MM.1S (cell line): ENCODE measurements at regions not wholly inside any gene's neighbourhood (a gene's known extent, or its start where the extent isn't known, plus 50 kb on each side); places are given as distances from the start of the nearest gene placed in this dataset.

Experiments used
- DNase-seq: peaks from one replicate; pipeline ENCODE4 v3.0.0-alpha.2; 2015
- H2AFZ ChIP-seq: fragments of 300-600 bp; sonication (generic); 2 replicates; pipeline ENCODE4 v1.6.0; 2016; ENCODE audit warnings: antibody characterized with exemption, low read length
- H3F3A ChIP-seq: fragments of 300-600 bp; sonication (generic); 2 replicates; pipeline ENCODE4 v1.6.1; 2016; ENCODE audit warnings: mild to moderate bottlenecking, antibody characterized with exemption, low read length, moderate library complexity, mixed read lengths; ENCODE audit not compliant: insufficient read depth
- H3K27ac ChIP-seq: fragments of 300-600 bp; sonication (generic); 2 replicates; pipeline ENCODE4 v1.5.1; 2016; ENCODE audit warnings: mild to moderate bottlenecking, low read length
- H3K27me3 ChIP-seq: fragments of 300-600 bp; sonication (generic); replicated peaks from 2 replicates; pipeline ENCODE4 v1.6.0; 2016; ENCODE audit warnings: low read length; ENCODE audit not compliant: insufficient read depth
- H3K36me3 ChIP-seq: fragments of 300-600 bp; sonication (generic); replicated peaks from 2 replicates; pipeline ENCODE4 v1.6.1; 2016; ENCODE audit warnings: mild to moderate bottlenecking, low read length, mixed read lengths; ENCODE audit not compliant: insufficient read depth
- H3K4me1 ChIP-seq: fragments of 300-600 bp; sonication (generic); 2 replicates; pipeline ENCODE4 v1.6.1; 2016; ENCODE audit warnings: low read length, mixed read lengths
- H3K4me2 ChIP-seq: fragments of 300-600 bp; sonication (generic); 2 replicates; pipeline ENCODE4 v1.6.0; 2016; ENCODE audit warnings: low read depth, low read length
- H3K4me3 ChIP-seq: fragments of 300-600 bp; sonication (generic); 2 replicates; pipeline ENCODE4 v1.5.1; 2016; ENCODE audit warnings: low read length, mixed read lengths
- H3K79me2 ChIP-seq: fragments of 300-600 bp; sonication (generic); 2 replicates; pipeline ENCODE4 v1.6.1; 2016; ENCODE audit warnings: mixed run types, low read length, mixed read lengths
- H3K9ac ChIP-seq: fragments of 300-600 bp; sonication (generic); 2 replicates; pipeline ENCODE4 v1.6.1; 2016; ENCODE audit warnings: low read length, mixed read lengths
- H3K9me2 ChIP-seq: fragments of 300-600 bp; sonication (generic); replicated peaks from 2 replicates; pipeline ENCODE4 v1.6.1; 2016; ENCODE audit warnings: mild to moderate bottlenecking, low read length, mixed read lengths; ENCODE audit not compliant: insufficient read depth
- H3K9me3 ChIP-seq: fragments of 300-600 bp; sonication (generic); replicated peaks from 2 replicates; pipeline ENCODE4 v1.6.1; 2016; ENCODE audit warnings: mild to moderate bottlenecking, low read length, mixed read lengths; ENCODE audit not compliant: insufficient read depth
- H4K20me1 ChIP-seq: fragments of 300-600 bp; sonication (generic); 2 replicates; pipeline ENCODE4 v1.6.1; 2016; ENCODE audit warnings: mild to moderate bottlenecking, low read length, moderate library complexity, mixed read lengths; ENCODE audit not compliant: insufficient read depth
- EZH2 ChIP-seq: fragments of 300-600 bp; sonication (generic); optimal IDR thresholded peaks from 2 replicates; pipeline ENCODE3; 2017; ENCODE audit warnings: low read depth, mild to moderate bottlenecking, antibody characterized with exemption, low read length, mixed read lengths
- EZH2phosphoT487 ChIP-seq: fragments of 300-600 bp; sonication (generic); IDR thresholded peaks from 2 replicates; pipeline ENCODE4 v1.6.1; 2018; ENCODE audit warnings: antibody characterized with exemption, low read length
- TF ChIP-seq, protein P1 (sequence below): fragments of 300-600 bp; sonication (generic); IDR thresholded peaks from 2 replicates; pipeline ENCODE4 v1.5.1; 2016; ENCODE audit warnings: antibody characterized with exemption, low read length, mixed read lengths

DNA sequence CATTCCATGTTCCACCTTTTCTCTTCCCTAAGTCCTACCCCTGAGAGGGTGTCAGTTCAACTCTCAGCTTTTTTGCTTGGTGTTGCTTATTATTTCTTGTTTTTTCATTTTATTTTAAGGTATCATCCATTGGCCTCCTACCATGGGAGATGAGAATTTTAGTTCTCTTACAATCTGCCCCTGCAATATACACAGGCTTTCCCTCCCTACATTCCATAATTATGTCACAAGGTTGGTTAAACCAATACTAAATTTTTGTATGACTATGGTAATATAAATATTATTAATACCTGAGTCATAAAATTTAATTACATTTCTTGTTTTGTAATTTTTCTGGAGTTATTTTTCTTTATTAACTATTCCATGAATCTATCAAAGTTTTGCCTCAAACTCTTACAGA lies 216.2 kb downstream of the SNX19 start:
- Histone ChIP-seq H3K36me3 (no peaks in the 10 kb centered on the region), H3K4me2 (no peak overlapping the region), H3K9ac (no peak overlapping the region), H3K9me2 (no peaks in the 10 kb centered on the region), H3K4me3 (no peak overlapping the region), H3K27me3 (no peaks in the 10 kb centered on the region), H4K20me1 (no peaks in the 10 kb centered on the region), H3K4me1 (no peaks in the 10 kb centered on the region), H3K79me2 (no peaks in the 10 kb centered on the region), H3K27ac (no peak overlapping the region), H3F3A (no peaks in the 10 kb centered on the region), H2AFZ (no peak overlapping the region), H3K9me3 (no peaks in the 10 kb centered on the region)
- no peak for DNase-seq
- TF ChIP-seq EZH2phosphoT487: no peak
- TF ChIP-seq, protein P1, sequence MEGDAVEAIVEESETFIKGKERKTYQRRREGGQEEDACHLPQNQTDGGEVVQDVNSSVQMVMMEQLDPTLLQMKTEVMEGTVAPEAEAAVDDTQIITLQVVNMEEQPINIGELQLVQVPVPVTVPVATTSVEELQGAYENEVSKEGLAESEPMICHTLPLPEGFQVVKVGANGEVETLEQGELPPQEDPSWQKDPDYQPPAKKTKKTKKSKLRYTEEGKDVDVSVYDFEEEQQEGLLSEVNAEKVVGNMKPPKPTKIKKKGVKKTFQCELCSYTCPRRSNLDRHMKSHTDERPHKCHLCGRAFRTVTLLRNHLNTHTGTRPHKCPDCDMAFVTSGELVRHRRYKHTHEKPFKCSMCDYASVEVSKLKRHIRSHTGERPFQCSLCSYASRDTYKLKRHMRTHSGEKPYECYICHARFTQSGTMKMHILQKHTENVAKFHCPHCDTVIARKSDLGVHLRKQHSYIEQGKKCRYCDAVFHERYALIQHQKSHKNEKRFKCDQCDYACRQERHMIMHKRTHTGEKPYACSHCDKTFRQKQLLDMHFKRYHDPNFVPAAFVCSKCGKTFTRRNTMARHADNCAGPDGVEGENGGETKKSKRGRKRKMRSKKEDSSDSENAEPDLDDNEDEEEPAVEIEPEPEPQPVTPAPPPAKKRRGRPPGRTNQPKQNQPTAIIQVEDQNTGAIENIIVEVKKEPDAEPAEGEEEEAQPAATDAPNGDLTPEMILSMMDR: no peak
- no peak for TF ChIP-seq EZH2

DNA sequence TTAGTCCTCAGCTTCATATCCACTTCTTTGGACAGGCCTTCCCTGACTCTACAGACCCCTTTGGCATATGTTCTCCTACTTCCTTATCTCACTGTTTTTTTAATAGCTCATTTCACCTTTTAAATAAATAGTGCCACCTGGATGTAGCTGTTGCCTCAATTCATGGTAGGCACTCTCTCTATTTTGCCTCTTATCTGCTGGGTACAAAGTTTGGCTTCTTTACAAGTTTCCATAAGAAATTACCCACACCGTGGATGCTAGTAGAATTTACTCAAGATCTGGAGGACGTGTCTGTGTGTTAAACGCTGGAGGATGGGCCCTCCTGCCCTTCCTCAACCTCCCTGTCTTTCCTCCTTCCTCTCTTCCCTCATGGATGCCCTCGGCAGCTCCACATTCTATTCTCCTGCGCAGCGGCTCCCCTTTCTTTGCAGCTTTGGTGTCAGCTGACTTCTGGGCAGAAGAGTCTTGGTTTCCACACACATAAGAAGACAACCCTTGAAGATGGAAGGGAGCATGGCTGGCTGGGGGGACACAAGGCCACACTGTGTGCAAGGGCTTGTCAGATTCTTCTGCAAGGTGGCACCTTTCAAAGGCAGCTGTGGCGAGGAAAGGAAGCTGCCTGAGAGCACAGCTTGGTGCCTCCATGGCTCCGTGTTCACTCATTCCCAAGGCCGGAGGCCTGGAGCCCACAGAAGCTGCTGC lies 212.6 kb downstream of the SNX19 start:
- Histone ChIP-seq H3K27me3 (no peaks in the 10 kb centered on the region), H3K9ac (no peak overlapping the region), H3F3A (no peaks in the 10 kb centered on the region), H3K9me2 (no peaks in the 10 kb centered on the region), H4K20me1 (no peaks in the 10 kb centered on the region), H3K27ac (no peak overlapping the region), H3K79me2 (no peaks in the 10 kb centered on the region), H3K4me3 (no peak overlapping the region), H3K4me2 (no peak overlapping the region), H3K36me3 (no peaks in the 10 kb centered on the region), H3K4me1 (no peaks in the 10 kb centered on the region), H3K9me3 (no peaks in the 10 kb centered on the region), H2AFZ (no peak overlapping the region)
- TF ChIP-seq EZH2: no peak
- TF ChIP-seq EZH2phosphoT487: no peak
- TF ChIP-seq, protein P1: no peak
- DNase-seq: no peak

DNA sequence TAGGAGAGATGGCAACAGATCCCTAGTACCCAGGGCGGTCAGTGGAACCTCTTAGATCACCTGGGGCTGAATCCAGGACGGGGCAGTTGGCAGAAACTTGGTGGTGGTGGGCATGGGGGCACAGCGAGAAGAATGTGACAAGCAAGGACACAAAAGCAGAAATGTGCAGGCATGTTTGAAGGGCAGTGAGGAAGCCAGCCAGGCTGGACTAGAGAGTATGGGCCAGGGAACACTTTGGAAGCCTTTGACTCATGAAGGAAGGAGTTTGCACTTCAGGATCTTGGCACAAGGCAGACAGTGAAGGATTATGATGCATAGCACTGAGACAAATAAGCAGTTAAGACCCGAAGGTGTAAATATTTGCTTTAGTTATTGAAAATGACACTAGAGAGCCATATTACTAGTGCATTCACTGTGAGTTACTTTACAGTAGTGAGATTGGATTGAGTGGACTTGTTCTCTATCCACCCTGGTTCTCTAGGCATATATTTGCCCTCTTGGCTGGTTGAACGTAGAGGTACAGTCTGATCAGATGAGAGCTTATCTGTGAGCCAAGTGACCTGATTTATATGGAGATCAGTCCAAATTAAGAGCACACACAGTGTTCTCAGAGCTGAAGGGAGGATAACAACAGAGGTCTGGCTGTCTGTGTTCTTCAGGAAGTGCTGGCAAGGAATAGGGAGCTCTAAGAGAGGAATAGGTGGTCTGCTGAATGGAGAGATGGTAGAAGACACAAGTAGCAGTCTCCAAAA lies 210.4 kb downstream of the SNX19 start:
- Histone ChIP-seq H3K9me3 (no peaks in the 10 kb centered on the region), H3K4me1 (no peaks in the 10 kb centered on the region), H3K9ac (no peak overlapping the region), H3K36me3 (no peaks in the 10 kb centered on the region), H4K20me1 (no peaks in the 10 kb centered on the region), H3K4me2 (no peak overlapping the region), H3F3A (no peaks in the 10 kb centered on the region), H3K27ac (no peak overlapping the region), H3K9me2 (no peaks in the 10 kb centered on the region), H3K79me2 (no peaks in the 10 kb centered on the region), H3K27me3 (no peaks in the 10 kb centered on the region), H3K4me3 (no peak overlapping the region), H2AFZ (no peak overlapping the region)
- no peak for DNase-seq
- TF ChIP-seq, protein P1: no peak
- TF ChIP-seq EZH2phosphoT487 (no peak), EZH2 (no peak)
